MCF 10A (cell line): ENCODE measurements at regions not wholly inside any gene's neighbourhood (a gene's known extent, or its start where the extent isn't known, plus 50 kb on each side); places are given as distances from the start of the nearest gene placed in this dataset.

Experiments used
- BruUV-seq: library from RNA; stranded (reverse); fragments of 400-500 nt; replicated peaks from 2 replicates; lab custom pipeline; 2021; lab: Mats Ljungman, UMichigan
- CTCF ChIA-PET: fragments of 300-600 bp; sonication (Branson Sonifier 250); formaldehyde crosslinking; extraction: SDS; loops from one replicate; lab custom pipeline; 2021; ENCODE audit warnings: antibody characterized with exemption, inconsistent platforms; lab: Yijun Ruan, JAX
- POLR2A ChIA-PET: fragments of 300-600, 350-650 bp; sonication (Branson Sonifier 250); formaldehyde crosslinking; extraction: SDS; loops from one replicate; lab custom pipeline; 2020; ENCODE audit warnings: antibody characterized with exemption, inconsistent platforms; lab: Yijun Ruan, JAX
- DNase-seq: peaks from one replicate; pipeline ENCODE4 v3.0.0-alpha.2; 2018; ENCODE audit not compliant: unreplicated experiment
- H3K27ac Mint-ChIP-seq: one replicate; pipeline ENCODE4 v1.8.0; 2022; ENCODE audit warnings: mild to moderate bottlenecking, low read depth, mixed read lengths; ENCODE audit not compliant: unreplicated experiment
- H3K27me3 Mint-ChIP-seq: one replicate; pipeline ENCODE4 v1.8.0; 2022; ENCODE audit warnings: mixed read lengths; ENCODE audit not compliant: insufficient read depth, unreplicated experiment
- H3K36me3 Mint-ChIP-seq: one replicate; pipeline ENCODE4 v1.8.0; 2022; ENCODE audit warnings: mild to moderate bottlenecking, moderate library complexity, mixed read lengths; ENCODE audit not compliant: insufficient read depth, unreplicated experiment
- H3K4me1 Mint-ChIP-seq: one replicate; pipeline ENCODE4 v1.8.0; 2022; ENCODE audit warnings: mixed read lengths; ENCODE audit not compliant: insufficient read depth, unreplicated experiment
- H3K4me3 Mint-ChIP-seq: one replicate; pipeline ENCODE4 v1.8.0; 2022; ENCODE audit warnings: mild to moderate bottlenecking, moderate library complexity, mixed read lengths; ENCODE audit not compliant: unreplicated experiment
- H3K9me3 Mint-ChIP-seq: one replicate; pipeline ENCODE4 v1.8.0; 2022; ENCODE audit warnings: mixed read lengths; ENCODE audit not compliant: unreplicated experiment
- intact Hi-C: fragments of 100-400 bp; cut with micrococcal nuclease; formaldehyde crosslinking; loops from 2 replicates; pipeline ENCODE4 v1.14.1; 2022
- TF ChIP-seq, protein P1 (sequence below): fragments of 200-600 bp; IDR thresholded peaks from one replicate; pipeline ENCODE4 v1.8.0; 2022; ENCODE audit warnings: antibody characterized with exemption, mild to moderate bottlenecking; ENCODE audit not compliant: unreplicated experiment

DNA sequence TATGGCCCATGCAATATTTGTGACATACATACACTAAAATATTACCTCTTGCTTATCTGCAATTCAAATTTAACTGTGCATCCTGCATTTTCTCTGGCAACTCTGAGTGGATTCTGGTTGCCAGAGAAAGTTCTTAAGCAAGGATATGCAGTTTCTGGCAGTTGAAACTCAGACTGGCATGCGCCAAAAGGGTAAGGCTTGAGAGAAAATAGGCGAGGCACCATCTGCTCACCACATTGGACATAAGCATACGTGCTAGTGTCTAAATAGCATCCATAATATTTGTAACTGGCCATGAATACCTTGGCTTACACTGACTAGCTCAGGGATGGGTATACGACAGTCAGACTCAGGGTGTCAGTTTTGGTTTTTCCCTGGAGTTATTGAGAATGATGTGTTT, 465.1 kb downstream of the DOK5 start:
- TF ChIP-seq, protein P1, sequence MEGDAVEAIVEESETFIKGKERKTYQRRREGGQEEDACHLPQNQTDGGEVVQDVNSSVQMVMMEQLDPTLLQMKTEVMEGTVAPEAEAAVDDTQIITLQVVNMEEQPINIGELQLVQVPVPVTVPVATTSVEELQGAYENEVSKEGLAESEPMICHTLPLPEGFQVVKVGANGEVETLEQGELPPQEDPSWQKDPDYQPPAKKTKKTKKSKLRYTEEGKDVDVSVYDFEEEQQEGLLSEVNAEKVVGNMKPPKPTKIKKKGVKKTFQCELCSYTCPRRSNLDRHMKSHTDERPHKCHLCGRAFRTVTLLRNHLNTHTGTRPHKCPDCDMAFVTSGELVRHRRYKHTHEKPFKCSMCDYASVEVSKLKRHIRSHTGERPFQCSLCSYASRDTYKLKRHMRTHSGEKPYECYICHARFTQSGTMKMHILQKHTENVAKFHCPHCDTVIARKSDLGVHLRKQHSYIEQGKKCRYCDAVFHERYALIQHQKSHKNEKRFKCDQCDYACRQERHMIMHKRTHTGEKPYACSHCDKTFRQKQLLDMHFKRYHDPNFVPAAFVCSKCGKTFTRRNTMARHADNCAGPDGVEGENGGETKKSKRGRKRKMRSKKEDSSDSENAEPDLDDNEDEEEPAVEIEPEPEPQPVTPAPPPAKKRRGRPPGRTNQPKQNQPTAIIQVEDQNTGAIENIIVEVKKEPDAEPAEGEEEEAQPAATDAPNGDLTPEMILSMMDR, result no peak
- Mint-ChIP-seq H3K36me3 (no peaks in the 10 kb centered on the region), H3K27me3 (peaks cover 27% of the 10 kb centered on the region), H3K4me3 (no peak overlapping the region), H3K9me3 (no peaks in the 10 kb centered on the region), H3K4me1 (no peaks in the 10 kb centered on the region), H3K27ac (no peak overlapping the region)
- ChIA-PET CTCF (interaction anchor here (0.6 to 1.2 kb wide), 2 partner anchors 13 to 15 kb away, joined by 3 to 4 read pairs; no protein-coding TSS in a partner anchor), POLR2A (no interaction called here)
- intact Hi-C loops, result no loop called here
- DNase-seq, result no peak
- no TSS peak for BruUV-seq

DNA sequence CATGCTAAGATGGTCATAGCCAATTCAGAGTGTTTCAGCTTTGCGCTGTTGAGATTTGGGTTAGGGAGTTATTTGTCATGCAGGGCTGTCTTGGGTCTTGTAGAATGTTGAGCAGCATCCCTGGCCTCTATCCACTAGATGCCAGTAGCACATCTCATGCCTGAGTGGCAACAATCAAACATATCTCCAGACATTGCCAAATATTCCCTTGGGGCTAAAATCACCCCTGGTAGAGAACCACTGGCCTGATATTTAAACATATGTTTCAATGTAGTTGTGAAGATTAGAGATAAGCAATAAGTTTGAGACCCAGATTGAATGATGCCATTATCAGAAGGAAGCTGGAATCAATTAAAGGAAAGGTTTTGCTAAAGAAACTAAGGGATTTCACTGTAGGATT, 463.3 kb downstream of the DOK5 start:
- intact Hi-C loops, result no loop called here
- CTCF ChIA-PET, result interaction anchor here (0.6 kb wide), 1 partner anchor 1752 kb away, joined by 3 read pairs; no protein-coding TSS in a partner anchor
- no peaks in the 10 kb centered on the region for H3K36me3 Mint-ChIP-seq
- DNase-seq, result no peak
- H3K9me3 Mint-ChIP-seq, result peaks cover under 1% of the 10 kb centered on the region
- no peak overlapping the region for H3K4me3 Mint-ChIP-seq
- TF ChIP-seq, protein P1, result no peak
- no peaks in the 10 kb centered on the region for H3K4me1 Mint-ChIP-seq
- H3K27me3 Mint-ChIP-seq, result peaks cover 16% of the 10 kb centered on the region
- H3K27ac Mint-ChIP-seq, result no peak overlapping the region
- no TSS peak for BruUV-seq
- POLR2A ChIA-PET, result no interaction called here

DNA sequence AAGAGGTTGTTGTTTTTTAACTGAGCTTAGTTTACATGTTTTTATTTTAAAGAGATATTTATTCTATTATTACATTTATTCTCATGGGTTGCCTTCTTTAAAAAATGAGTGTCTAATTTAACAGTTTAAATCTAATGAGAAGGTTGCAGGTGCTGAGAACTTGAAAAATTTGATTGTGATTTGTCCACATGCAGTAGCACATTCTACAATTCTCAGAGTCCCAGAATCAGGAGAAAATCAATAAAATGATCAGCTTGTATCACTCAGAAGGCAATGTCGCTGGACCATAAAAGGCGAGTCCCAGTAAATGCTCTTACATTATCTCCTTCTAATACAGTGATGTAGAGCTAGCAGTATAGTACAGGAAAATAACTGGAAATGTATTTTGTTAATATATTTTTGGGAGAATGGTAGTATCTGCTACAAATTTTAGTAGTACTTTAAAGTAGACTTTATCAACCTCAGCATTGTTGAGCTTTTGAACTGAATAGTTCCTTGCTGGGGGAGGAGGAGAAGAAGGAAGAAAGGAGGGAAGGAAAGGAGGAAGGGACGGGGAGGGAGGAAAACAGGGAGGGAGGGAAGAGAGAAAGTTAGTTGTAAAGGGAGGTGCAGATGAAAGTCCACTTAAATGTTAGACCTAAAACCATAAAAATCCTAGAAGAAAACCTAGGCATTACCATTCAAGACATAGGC, 458.0 kb downstream of the DOK5 start:
- Mint-ChIP-seq H3K36me3 (peaks cover 6% of the 10 kb centered on the region), H3K4me1 (no peaks in the 10 kb centered on the region), H3K9me3 (peaks cover 24% of the 10 kb centered on the region), H3K27ac (no peak overlapping the region), H3K27me3 (peaks cover 16% of the 10 kb centered on the region), H3K4me3 (no peak overlapping the region)
- ChIA-PET CTCF (interaction anchor here (0.7 to 1.0 kb wide), 4 partner anchors 13 to 24 kb away, joined by 3 to 5 read pairs (median 4); no protein-coding TSS in a partner anchor), POLR2A (no interaction called here)
- BruUV-seq, result no TSS peak
- DNase-seq, result no peak
- TF ChIP-seq, protein P1, result no peak
- intact Hi-C loops, result no loop called here

DNA sequence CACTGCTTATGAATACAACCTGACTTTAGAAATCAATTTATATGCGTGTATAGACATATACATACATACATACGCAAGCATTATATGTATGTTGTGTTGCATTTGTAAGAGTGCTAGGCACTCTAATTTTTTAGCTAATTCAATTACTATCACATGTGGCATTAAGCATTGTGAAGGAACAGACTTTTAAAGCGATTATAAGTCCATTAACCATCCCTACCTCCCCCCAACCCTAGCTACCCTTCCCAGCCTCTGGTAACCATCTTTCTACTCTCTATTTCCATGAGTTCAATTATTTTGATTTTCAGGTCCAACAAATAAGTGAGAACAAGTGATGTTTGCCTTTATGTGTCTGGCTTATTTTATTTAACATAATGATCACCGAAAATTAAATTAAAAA, 453.8 kb downstream of the DOK5 start:
- Mint-ChIP-seq H3K36me3 (peaks cover 6% of the 10 kb centered on the region), H3K9me3 (peaks cover 24% of the 10 kb centered on the region), H3K4me3 (no peak overlapping the region), H3K4me1 (no peaks in the 10 kb centered on the region), H3K27ac (no peak overlapping the region), H3K27me3 (no peaks in the 10 kb centered on the region)
- intact Hi-C loops, result no loop called here
- CTCF ChIA-PET, result interaction anchor here (0.6 to 0.7 kb wide), 3 partner anchors 132 to 454 kb away, joined by 3 read pairs; no protein-coding TSS in a partner anchor
- TF ChIP-seq, protein P1, result no peak
- BruUV-seq, result no TSS peak
- no peak for DNase-seq
- POLR2A ChIA-PET, result no interaction called here
